Mucosa of descending colon (tissue), 3 donors: ENCODE measurements at regions not wholly inside any gene's neighbourhood (a gene's known extent, or its start where the extent isn't known, plus 50 kb on each side); places are given as distances from the start of the nearest gene placed in this dataset.
"Not testable (repeated sequence)": the region's sequence is repeated elsewhere in the genome, so short reads cannot be mapped to it uniquely, and the experiment has no call there.

Experiments
- ATAC-seq: fragments of 200-7000 bp; cut with Tn5 transposase; one replicate; pipeline ENCODE4 v1.9.1; 2020; ENCODE audit warnings: mild to moderate bottlenecking, moderate library complexity
- DNase-seq, 3 donors: peaks; one replicate each; pipeline ENCODE4 v3.0.0-alpha.2; 2020
- H3K36me3 ChIP-seq: fragments of 200-600 bp; one replicate; pipeline ENCODE4 v1.8.0; 2021; ENCODE audit warnings: low read depth, mild to moderate bottlenecking
- H3K4me1 ChIP-seq: fragments of 200-600 bp; one replicate; pipeline ENCODE4 v1.8.0; 2021; ENCODE audit warnings: low read depth, mild to moderate bottlenecking
- H3K4me3 ChIP-seq: fragments of 200-600 bp; one replicate; pipeline ENCODE4 v1.8.0; 2021; ENCODE audit warnings: mild to moderate bottlenecking
- H3K9me3 ChIP-seq: fragments of 200-600 bp; one replicate; pipeline ENCODE4 v1.8.0; 2021; ENCODE audit warnings: mild to moderate bottlenecking
- CTCF ChIP-seq: fragments of 200-600 bp; IDR thresholded peaks from one replicate; pipeline ENCODE4 v1.8.0; 2022; ENCODE audit warnings: antibody characterized with exemption, mild to moderate bottlenecking
- intact Hi-C, 2 donors: fragments of 100-400 bp; cut with DNase I in 1 of 2; cut with micrococcal nuclease in 1 of 2; formaldehyde crosslinking; loops; one replicate each; pipeline versions ENCODE4 v1.11.0 to v1.11.1; 2022; cut with DNase I, micrococcal nuclease
- donor health status: DM: no; HTN: no; CAD: no; lungs with moderate emphysema.
- donor health status: DM: no; HTN: no; CAD: no.
- donor health status: DM: no; HTN: yes; CAD: no.

GRCh38 chrX:19237901-19238300 is 105.8 kb upstream of the PDHA1 start:
- no peaks in the 10 kb centered on the region for H3K36me3 ChIP-seq
- H3K4me1 ChIP-seq: no peaks in the 10 kb centered on the region
- H3K4me3 ChIP-seq: no peak overlapping the region
- no peaks in the 10 kb centered on the region for H3K9me3 ChIP-seq
- intact Hi-C loops: no loop called here
- ATAC-seq (no peak), DNase-seq (no peak)
- TF ChIP-seq CTCF: no peak

GRCh38 chrX:19243431-19243830 is 100.3 kb upstream of the PDHA1 start:
- Histone ChIP-seq H3K36me3 (no peaks in the 10 kb centered on the region), H3K4me3 (no peak overlapping the region), H3K4me1 (no peaks in the 10 kb centered on the region), H3K9me3 (no peaks in the 10 kb centered on the region)
- intact Hi-C loops: no loop called here
- TF ChIP-seq CTCF: no peak
- ATAC-seq (no peak), DNase-seq (no peak)

GRCh38 chrX:19244921-19245320 is 98.8 kb upstream of the PDHA1 start:
- H3K4me1 ChIP-seq, intact Hi-C loops, H3K4me3 ChIP-seq, ATAC-seq, H3K9me3 ChIP-seq, DNase-seq, H3K36me3 ChIP-seq: not testable (repeated sequence)

GRCh38 chrX:19245711-19246269 is 97.9 kb upstream of the PDHA1 start:
- no peak for TF ChIP-seq CTCF
- intact Hi-C loops: no loop called here
- Histone ChIP-seq H3K4me3 (no peak overlapping the region), H3K4me1 (no peaks in the 10 kb centered on the region), H3K36me3 (no peaks in the 10 kb centered on the region), H3K9me3 (no peaks in the 10 kb centered on the region)
- ATAC-seq (no peak), DNase-seq (no peak)

- ATAC-seq: no peak
These were observed 86.7 kb upstream of the PDHA1 start for GRCh38 chrX:19256986-19257385.

GRCh38 chrX:19261026-19261425 is 82.7 kb upstream of the PDHA1 start:
- H3K9me3 ChIP-seq, ATAC-seq, intact Hi-C loops, H3K36me3 ChIP-seq, DNase-seq, H3K4me3 ChIP-seq, H3K4me1 ChIP-seq: not testable (repeated sequence)

More at GRCh38 chrX:19256986-19257385, 86.7 kb upstream of the PDHA1 start:
- Histone ChIP-seq H3K36me3 (no peaks in the 10 kb centered on the region), H3K4me1 (no peaks in the 10 kb centered on the region), H3K4me3 (no peak overlapping the region), H3K9me3 (no peaks in the 10 kb centered on the region)
- no peak for DNase-seq
- intact Hi-C loops: no loop called here
- TF ChIP-seq CTCF: no peak

GRCh38 chrX:19270727-19271126 is 73.0 kb upstream of the PDHA1 start:
- no peaks in the 10 kb centered on the region for H3K4me1 ChIP-seq
- intact Hi-C loops: no loop called here
- no peak overlapping the region for H3K4me3 ChIP-seq
- H3K9me3 ChIP-seq: no peaks in the 10 kb centered on the region
- no peak for TF ChIP-seq CTCF
- ATAC-seq (no peak), DNase-seq (no peak)
- no peaks in the 10 kb centered on the region for H3K36me3 ChIP-seq
